K562 (cell line): ENCODE measurements at regions not wholly inside any gene's neighbourhood (a gene's known extent, or its start where the extent isn't known, plus 50 kb on each side); places are given as distances from the start of the nearest gene placed in this dataset.

Source experiments
- ATAC-seq: fragments of 200-7000 bp; cut with Tn5 transposase; 3 replicates; pipeline ENCODE4 v1.9.1; 2020; ENCODE audit warnings: moderate library complexity
- BruUV-seq: library from RNA; stranded (reverse); fragments of 400-500 nt; replicated peaks from 2 replicates; lab custom pipeline; 2021; lab: Mats Ljungman, UMichigan
- CTCF ChIA-PET: fragments of 300-600 bp; formaldehyde crosslinking; extraction: SDS; loops from one replicate; lab custom pipeline; 2021; ENCODE audit warnings: low intra/inter-chr PET ratio; lab: Yijun Ruan, JAX
- POLR2A ChIA-PET: fragments of 300-600, 350-650 bp; sonication (Branson Sonifier 250); formaldehyde crosslinking; extraction: SDS; loops from one replicate; lab custom pipeline; 2021; ENCODE audit warnings: antibody characterized with exemption, inconsistent platforms; lab: Yijun Ruan, JAX
- DNase-seq, 4 experiments: peaks; one replicate each; pipeline versions ENCODE4 v3.0.0 to v3.0.0-alpha.2; 2011 to 2018; ENCODE audit warnings: low spot score in 3 of 4, mixed read lengths in 3 of 4; ENCODE audit errors: extremely low read depth in 1 of 4
- FAIRE-seq: peaks from 2 replicates; lab custom pipeline; 2011; peaks lifted over from hg19 to GRCh38; lab: Jason Lieb, UNC
- H2AFZ ChIP-seq: 2 replicates; pipeline ENCODE4 v1.6.0; 2011; ENCODE audit warnings: low read depth, low read length, control low read depth, inconsistent platforms
- H3K27ac ChIP-seq: fragments of 200-600 bp; 3 replicates; pipeline ENCODE4 v1.8.0; 2011; ENCODE audit warnings: low read depth, mild to moderate bottlenecking, control low read depth, inconsistent platforms, low read length, moderate library complexity, mixed read lengths; ENCODE audit errors: extremely low read depth
- H3K27me3 ChIP-seq, 2 experiments: fragments of 300-600 bp in 1 of 2; 2 replicates in 1 of 2; 3 replicates in 1 of 2; pipeline versions ENCODE4 v1.6.0 to v1.8.0; 2011; ENCODE audit warnings: inconsistent platforms in 2 of 2, low read length in 2 of 2, mild to moderate bottlenecking in 1 of 2, mixed read lengths in 1 of 2, moderate library complexity in 1 of 2; ENCODE audit not compliant: control insufficient read depth in 2 of 2, insufficient read depth in 2 of 2
- H3K36me3 ChIP-seq: fragments of 300-600 bp; 3 replicates; pipeline ENCODE4 v1.8.0; 2011; ENCODE audit warnings: mild to moderate bottlenecking, low read length, inconsistent platforms; ENCODE audit not compliant: control insufficient read depth, insufficient read depth
- H3K4me1 ChIP-seq, 2 experiments: fragments of 200-600 bp in 1 of 2; replicated peaks in 1 of 2; 2 replicates in 1 of 2; 3 replicates in 1 of 2; pipeline versions ENCODE4 v1.5.1 to v1.8.0; 2011; ENCODE audit warnings: inconsistent platforms in 2 of 2, low read length in 2 of 2, mild to moderate bottlenecking in 1 of 2, mixed read lengths in 1 of 2, moderate library complexity in 1 of 2; ENCODE audit not compliant: control insufficient read depth in 2 of 2, insufficient read depth in 2 of 2
- H3K4me2 ChIP-seq: 2 replicates; pipeline ENCODE4 v1.6.1; 2011; ENCODE audit warnings: low read length, control low read depth, inconsistent platforms, mixed read lengths; ENCODE audit not compliant: insufficient read depth
- H3K4me3 ChIP-seq: fragments of 200-600 bp; sonication (generic), shearing (Covaris generic); 2 replicates; pipeline ENCODE4 v1.5.1; 2016; ENCODE audit warnings: control low read depth, inconsistent platforms
- H3K79me2 ChIP-seq: fragments of 200-600 bp; 3 replicates; pipeline ENCODE4 v1.8.0; 2011; ENCODE audit warnings: low read length, inconsistent platforms; ENCODE audit not compliant: control insufficient read depth, insufficient read depth
- H3K9ac ChIP-seq, 2 experiments: 2 replicates each; pipeline versions ENCODE4 v1.6.0 to v1.6.1; 2011; ENCODE audit warnings: low read depth in 2 of 2, low read length in 2 of 2, control low read depth in 1 of 2, inconsistent platforms in 1 of 2, mild to moderate bottlenecking in 1 of 2, mixed read lengths in 1 of 2; ENCODE audit not compliant: insufficient read depth in 1 of 2
- H3K9me1 ChIP-seq: one replicate; pipeline ENCODE4 v1.6.0; 2011; ENCODE audit warnings: inconsistent platforms, mild to moderate bottlenecking, low read length, moderate library complexity; ENCODE audit not compliant: control insufficient read depth, insufficient read depth
- H3K9me3 ChIP-seq: replicated peaks from 2 replicates; pipeline ENCODE4 v1.5.1; 2011; ENCODE audit warnings: low read depth, low read length, inconsistent platforms; ENCODE audit not compliant: control insufficient read depth, insufficient read depth
- H4K20me1 ChIP-seq: replicated peaks from 2 replicates; pipeline ENCODE4 v1.6.1; 2011; ENCODE audit warnings: low read length, inconsistent platforms, mixed read lengths; ENCODE audit not compliant: control insufficient read depth, insufficient read depth
- BACH1 ChIP-seq: fragments of 200-800 bp; sonication (Bioruptor generic); IDR thresholded peaks from 2 replicates; pipeline ENCODE4 v1.6.1; 2016; ENCODE audit warnings: missing genetic modification characterization, missing compliant biosample characterization
- CCAR2 ChIP-seq: fragments of 200-400 bp; formaldehyde crosslinking; IDR thresholded peaks from 2 replicates; pipeline ENCODE4 v1.6.1; 2017; ENCODE audit warnings: mild to moderate bottlenecking, low read depth, low read length
- DACH1 ChIP-seq: fragments of 450-650 bp; IDR thresholded peaks from 2 replicates; pipeline ENCODE4 v1.6.1; 2018; ENCODE audit not compliant: partially characterized antibody
- ELF2 ChIP-seq: fragments of 250-450 bp; sonication (Bioruptor Pico); IDR thresholded peaks from 2 replicates; pipeline ENCODE4 v1.5.0; 2021; ENCODE audit warnings: mild to moderate bottlenecking
- FUS ChIP-seq: fragments of 200-400 bp; formaldehyde crosslinking; optimal IDR thresholded peaks from 2 replicates; pipeline ENCODE3; 2017; ENCODE audit warnings: low read depth, low read length
- HMGXB4 ChIP-seq: sonication (generic); formaldehyde crosslinking; IDR thresholded peaks from 2 replicates; pipeline ENCODE4 v1.8.1; 2023; ENCODE audit warnings: mild to moderate bottlenecking, missing genetic modification reagents
- KAT7 ChIP-seq: sonication (generic); formaldehyde crosslinking; IDR thresholded peaks from 2 replicates; pipeline ENCODE4 v1.8.0; 2022; ENCODE audit warnings: missing genetic modification reagents, mild to moderate bottlenecking, borderline replicate concordance
- MECOM ChIP-seq: fragments of 250-450 bp; sonication (Bioruptor Pico); IDR thresholded peaks from 2 replicates; pipeline ENCODE4 v1.8.0; 2022; ENCODE audit warnings: inconsistent platforms
- MEF2A ChIP-seq: IDR thresholded peaks from 2 replicates; pipeline ENCODE4 v1.6.1; 2011; ENCODE audit warnings: low read depth, mild to moderate bottlenecking, low read length, moderate library complexity; ENCODE audit not compliant: control insufficient read depth
- NCOA1 ChIP-seq: fragments of 450-650 bp; IDR thresholded peaks from 2 replicates; pipeline ENCODE4 v1.6.1; 2016; ENCODE audit warnings: low read depth
- RBFOX2 ChIP-seq: fragments of 200-400 bp; formaldehyde crosslinking; IDR thresholded peaks from 2 replicates; pipeline ENCODE4 v1.6.1; 2017; ENCODE audit warnings: low read depth, mild to moderate bottlenecking, low read length, moderate library complexity
- TGIF2 ChIP-seq: sonication (generic); formaldehyde crosslinking; IDR thresholded peaks from 2 replicates; pipeline ENCODE4 v1.8.1; 2022; ENCODE audit warnings: mild to moderate bottlenecking, missing genetic modification reagents, moderate library complexity
- THRB ChIP-seq: fragments of 450-650 bp; formaldehyde crosslinking; conservative IDR thresholded peaks from 2 replicates; pipeline ENCODE4 v1.4.0; 2022; ENCODE audit warnings: mild to moderate bottlenecking, missing genetic modification characterization
- ZBTB5 ChIP-seq: fragments of 450-650 bp; IDR thresholded peaks from 2 replicates; pipeline ENCODE4 v1.6.1; 2017; ENCODE audit warnings: antibody characterized with exemption
- ZNF263 ChIP-seq: sonication (generic); formaldehyde crosslinking; IDR thresholded peaks from 2 replicates; pipeline ENCODE4 v1.8.0; 2022; ENCODE audit warnings: mild to moderate bottlenecking, missing genetic modification reagents, borderline replicate concordance
- ZNF311 ChIP-seq: fragments of 250-450 bp; sonication (Bioruptor Pico); IDR thresholded peaks from 2 replicates; pipeline ENCODE4 v1.4.0; 2020; ENCODE audit warnings: mild to moderate bottlenecking, moderate library complexity
- ZNF655 ChIP-seq: fragments of 250-450 bp; sonication (Bioruptor Pico); IDR thresholded peaks from 2 replicates; pipeline ENCODE4 v1.5.0; 2021
- ZNF696 ChIP-seq: fragments of 250-450 bp; sonication (Bioruptor Pico); conservative IDR thresholded peaks from 2 replicates; pipeline ENCODE4 v1.4.0; 2020; ENCODE audit warnings: mild to moderate bottlenecking, moderate library complexity
- in situ Hi-C: fragments of 300-500 bp; cut with MboI; formaldehyde crosslinking; loops from 4 replicates; pipeline ENCODE4 v1.15.0; 2018; ENCODE audit warnings: inconsistent platforms, mixed read lengths
- intact Hi-C: fragments of 100-400 bp; cut with micrococcal nuclease; formaldehyde crosslinking; loops from 2 replicates; pipeline ENCODE4 v1.14.2; 2022

GRCh38 chr11:112844517-112844916 lies 116.7 kb upstream of the NCAM1 start:
- ChIA-PET POLR2A (no interaction called here), CTCF (no interaction called here)
- Histone ChIP-seq H3K9me3 (no peaks in the 10 kb centered on the region), H3K27me3 (no peaks in the 10 kb centered on the region), H3K9ac (no peak overlapping the region), H3K27ac (no peak overlapping the region), H3K4me1 (no peaks in the 10 kb centered on the region), H3K36me3 (no peaks in the 10 kb centered on the region), H3K9me1 (no peaks in the 10 kb centered on the region), H3K4me3 (no peak overlapping the region), H2AFZ (no peak overlapping the region), H3K4me2 (no peak overlapping the region), H4K20me1 (0 out of 2 replicates have a peak, but pooled peaks cover 4% of the 10 kb centered on the region), H3K79me2 (no peaks in the 10 kb centered on the region)
- TF ChIP-seq ELF2 (no peak), MECOM (CRISPR knock-in tag) (no peak), ZNF311 (CRISPR knock-in tag) (no peak), KAT7 (CRISPR knock-in tag) (no peak), BACH1 (tag) (no peak), ZNF655 (CRISPR knock-in tag) (no peak), ZBTB5 (no peak), ZNF696 (CRISPR knock-in tag) (no peak), CCAR2 (no peak), RBFOX2 (no peak), THRB (CRISPR knock-in tag) (no peak), NCOA1 (no peak), FUS (no peak), ZNF263 (CRISPR knock-in tag) (no peak), TGIF2 (CRISPR knock-in tag) (no peak), DACH1 (no peak), MEF2A (no peak), HMGXB4 (CRISPR knock-in tag) (no peak)
- in situ Hi-C loops (no loop called here), intact Hi-C loops (no loop called here)
- BruUV-seq: no TSS peak
- no peak for ATAC-seq
- no peak for FAIRE-seq
- no peak for DNase-seq
